Activated naive CD8-positive, alpha-beta T cell treated with anti-CD3 and anti-CD28 coated beads, Interleukin-2, amount 50 U/mL, for 16 hours (primary cell): ENCODE measurements at regions not wholly inside any gene's neighbourhood (a gene's known extent, or its start where the extent isn't known, plus 50 kb on each side); places are given as distances from the start of the nearest gene placed in this dataset.
"Not testable (repeated sequence)": the region's sequence is repeated elsewhere in the genome, so short reads cannot be mapped to it uniquely, and the experiment has no call there.

Source experiments
- DNase-seq: peaks from one replicate; pipeline ENCODE4 v3.0.0-alpha.2; 2020; ENCODE audit warnings: low read depth, low spot score

- DNase-seq = no peak
These were observed 311.4 kb upstream of the NCKAP5 start for GRCh38 chr2:133879703-133880102.

- DNase-seq = not testable (repeated sequence)
These were observed 313.9 kb upstream of the NCKAP5 start for GRCh38 chr2:133882159-133882558.

GRCh38 chr2:133884739-133885381 is 316.6 kb upstream of the NCKAP5 start:
- no peak for DNase-seq

- no peak for DNase-seq
These were observed 317.6 kb upstream of the NCKAP5 start for GRCh38 chr2:133885847-133886246.

GRCh38 chr2:133886735-133887675 is 318.7 kb upstream of the NCKAP5 start:
- DNase-seq = no peak

GRCh38 chr2:133887676-133888040 is 319.4 kb upstream of the NCKAP5 start:
- no peak for DNase-seq

GRCh38 chr2:133888107-133888506 is 319.8 kb upstream of the NCKAP5 start:
- DNase-seq = no peak

- no peak for DNase-seq
These were observed 320.5 kb upstream of the NCKAP5 start for GRCh38 chr2:133888621-133889219.

- no peak for DNase-seq
These were observed 324.2 kb upstream of the NCKAP5 start for GRCh38 chr2:133892352-133892913.

- no peak for DNase-seq
These were observed 326.2 kb upstream of the NCKAP5 start for GRCh38 chr2:133894429-133894828.

- DNase-seq = not testable (repeated sequence)
These were observed 329.6 kb upstream of the NCKAP5 start for GRCh38 chr2:133897838-133898237.

- no peak for DNase-seq
These were observed 332.6 kb upstream of the NCKAP5 start for GRCh38 chr2:133900909-133901308.

- DNase-seq = no peak
These were observed 338.1 kb upstream of the NCKAP5 start for GRCh38 chr2:133906396-133906795.

GRCh38 chr2:133906926-133907325 is 338.7 kb upstream of the NCKAP5 start:
- no peak for DNase-seq

GRCh38 chr2:133908171-133908570 is 339.9 kb upstream of the NCKAP5 start:
- DNase-seq = no peak

GRCh38 chr2:133918141-133918540 is 335.7 kb upstream of the MGAT5 start:
- no peak for DNase-seq

GRCh38 chr2:133919285-133919684 is 334.6 kb upstream of the MGAT5 start:
- no peak for DNase-seq

GRCh38 chr2:133927894-133928293 is 326.0 kb upstream of the MGAT5 start:
- DNase-seq = no peak

- no peak for DNase-seq
These were observed 317.8 kb upstream of the MGAT5 start for GRCh38 chr2:133936096-133936495.

GRCh38 chr2:133936601-133937000 is 317.3 kb upstream of the MGAT5 start:
- no peak for DNase-seq

- no peak for DNase-seq
These were observed 316.2 kb upstream of the MGAT5 start for GRCh38 chr2:133937669-133938068.

GRCh38 chr2:133940134-133940533 is 313.7 kb upstream of the MGAT5 start:
- DNase-seq = no peak
